ENCODE measurements at regions not wholly inside any gene's neighbourhood (a gene's known extent, or its start where the extent isn't known, plus 50 kb on each side); places are given as distances from the start of the nearest gene placed in this dataset.

DNA sequence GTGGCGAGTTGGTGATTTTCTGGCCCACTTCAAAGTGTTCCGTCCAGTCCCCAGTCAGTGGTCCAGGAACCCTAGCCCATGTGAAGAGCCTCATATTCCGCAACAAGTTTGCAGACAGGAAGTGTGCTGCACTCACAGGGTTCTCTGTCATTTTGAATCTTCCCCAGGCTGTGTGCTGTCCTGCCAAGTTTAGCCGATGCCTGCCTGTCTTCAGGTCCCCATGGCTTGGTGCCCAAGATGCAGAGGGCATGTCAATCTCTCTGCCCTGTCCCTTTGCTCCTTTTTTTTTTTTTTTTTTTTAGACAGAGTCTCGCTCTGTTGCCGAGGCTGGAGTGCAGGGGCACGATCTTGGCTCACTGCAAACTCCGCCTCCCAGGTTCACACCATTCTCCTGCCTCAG lies 69.9 kb upstream of the ATXN1 start:
- no peak for FAIRE-seq
- intact Hi-C loops (cut with micrococcal nuclease) (no loop called here), dilution Hi-C loops (cut with MboI; ENCODE audit: extremely low pct_ligation_motif_present, low sequenced_read_pairs) (no loop called here)
- ChIA-PET POLR2A (no interaction called here), CTCF (interaction anchor here (2.3 kb wide), 1 partner anchor 255 kb away, joined by 11 read pairs; no protein-coding TSS in a partner anchor)
- Histone ChIP-seq H3K9me1 (replicated peaks; ENCODE audit: control insufficient read depth, extremely low read depth, insufficient read depth, low read length) (no peaks in the 10 kb centered on the region), H3K36me3 (ENCODE audit: control insufficient read depth in 2 of 2, extremely low read depth in 1 of 2, insufficient read depth in 2 of 2, low read length in 2 of 2) (no peaks in the 10 kb centered on the region), H3K27ac (ENCODE audit: insufficient read depth, low read depth, low read length) (no peak overlapping the region), H3K4me1 (ENCODE audit: control insufficient read depth, extremely low read depth, insufficient read depth, low read length) (no peaks in the 10 kb centered on the region), H3K9ac (replicated peaks; ENCODE audit: extremely low read depth, insufficient read depth, low read length) (no peak overlapping the region), H3K4me3 (replicated peaks in 1 of 3; ENCODE audit: insufficient read depth in 1 of 3, low read depth in 1 of 3, low read length in 3 of 3) (no peak overlapping the region), H3K79me2 (ENCODE audit: control insufficient read depth, insufficient read depth, low read length) (no peaks in the 10 kb centered on the region), H3K4me2 (ENCODE audit: insufficient read depth, low read length) (no peak overlapping the region), H3K9me3 (replicated peaks; ENCODE audit: control insufficient read depth, insufficient read depth, low read length) (no peaks in the 10 kb centered on the region), H3K27me3 (ENCODE audit: control insufficient read depth in 2 of 2, insufficient read depth in 2 of 2, low read length in 2 of 2) (no peaks in the 10 kb centered on the region), H4K20me1 (replicated peaks; ENCODE audit: control insufficient read depth, extremely low read depth, insufficient read depth, low read length) (no peaks in the 10 kb centered on the region), H2AFZ (ENCODE audit: low read depth, low read length) (no peak overlapping the region)
- no TSS peak for BruUV-seq (replicated peaks)
- no peak for TF ChIP-seq POLR2A (IDR thresholded peaks at IDR 0.05; ENCODE audit: low read depth, low read length)
- no peak for TF ChIP-seq POLR2AphosphoS5 (IDR thresholded peaks at IDR 0.05; ENCODE audit: insufficient read depth, low read depth, low read length)
- TF ChIP-seq, protein P1, sequence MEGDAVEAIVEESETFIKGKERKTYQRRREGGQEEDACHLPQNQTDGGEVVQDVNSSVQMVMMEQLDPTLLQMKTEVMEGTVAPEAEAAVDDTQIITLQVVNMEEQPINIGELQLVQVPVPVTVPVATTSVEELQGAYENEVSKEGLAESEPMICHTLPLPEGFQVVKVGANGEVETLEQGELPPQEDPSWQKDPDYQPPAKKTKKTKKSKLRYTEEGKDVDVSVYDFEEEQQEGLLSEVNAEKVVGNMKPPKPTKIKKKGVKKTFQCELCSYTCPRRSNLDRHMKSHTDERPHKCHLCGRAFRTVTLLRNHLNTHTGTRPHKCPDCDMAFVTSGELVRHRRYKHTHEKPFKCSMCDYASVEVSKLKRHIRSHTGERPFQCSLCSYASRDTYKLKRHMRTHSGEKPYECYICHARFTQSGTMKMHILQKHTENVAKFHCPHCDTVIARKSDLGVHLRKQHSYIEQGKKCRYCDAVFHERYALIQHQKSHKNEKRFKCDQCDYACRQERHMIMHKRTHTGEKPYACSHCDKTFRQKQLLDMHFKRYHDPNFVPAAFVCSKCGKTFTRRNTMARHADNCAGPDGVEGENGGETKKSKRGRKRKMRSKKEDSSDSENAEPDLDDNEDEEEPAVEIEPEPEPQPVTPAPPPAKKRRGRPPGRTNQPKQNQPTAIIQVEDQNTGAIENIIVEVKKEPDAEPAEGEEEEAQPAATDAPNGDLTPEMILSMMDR (IDR thresholded peaks at IDR 0.05; ENCODE audit: extremely low read depth in 1 of 2, insufficient read depth in 1 of 2, low read depth in 1 of 2, low read length in 2 of 2), result no peak
- no peak for TF ChIP-seq JUN (IDR thresholded peaks at IDR 0.05; ENCODE audit: borderline replicate concordance, insufficient read depth, insufficient read length, low read depth)
- no peak for TF ChIP-seq FOS (IDR thresholded peaks at IDR 0.05; ENCODE audit: borderline replicate concordance, insufficient read depth, low read length)
- TF ChIP-seq, protein P2, sequence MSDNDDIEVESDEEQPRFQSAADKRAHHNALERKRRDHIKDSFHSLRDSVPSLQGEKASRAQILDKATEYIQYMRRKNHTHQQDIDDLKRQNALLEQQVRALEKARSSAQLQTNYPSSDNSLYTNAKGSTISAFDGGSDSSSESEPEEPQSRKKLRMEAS (IDR thresholded peaks at IDR 0.05; ENCODE audit: insufficient read depth, insufficient read length), result no peak
- TF ChIP-seq EZH2 (IDR thresholded peaks at IDR 0.05; ENCODE audit: borderline replicate concordance, low read depth, low read length, severe bottlenecking), result no peak
- TF ChIP-seq GATA2 (IDR thresholded peaks at IDR 0.05; ENCODE audit: insufficient read depth, insufficient read length, low read depth, low read length), result no peak
- TF ChIP-seq MYC (IDR thresholded peaks at IDR 0.05; ENCODE audit: low read depth, low read length), result no peak
- DNase-seq (ENCODE audit: low read depth, low spot score), result no peak

Data from endothelial cell of umbilical vein (primary cell).